Endothelial cell of umbilical vein (primary cell): ENCODE measurements at regions not wholly inside any gene's neighbourhood (a gene's known extent, or its start where the extent isn't known, plus 50 kb on each side); places are given as distances from the start of the nearest gene placed in this dataset.

Experiments used
- BruUV-seq: library from RNA; stranded (reverse); fragments of 400-500 nt; replicated peaks from 2 replicates; lab custom pipeline; 2021; lab: Mats Ljungman, UMichigan
- CTCF ChIA-PET: fragments of 300-600, 350-600 bp; sonication (Branson Sonifier 250); formaldehyde crosslinking; loops from one replicate; lab custom pipeline; 2021; ENCODE audit warnings: antibody characterized with exemption, inconsistent platforms; lab: Charles Lee
- POLR2A ChIA-PET: fragments of 300-600, 350-600 bp; sonication (Branson Sonifier 250); formaldehyde crosslinking; loops from one replicate; lab custom pipeline; 2021; ENCODE audit warnings: antibody characterized with exemption, inconsistent platforms; lab: Charles Lee
- DNase-seq: peaks from one replicate; pipeline ENCODE4 v3.0.0-alpha.2; 2011; ENCODE audit warnings: low read depth, low spot score
- FAIRE-seq: peaks from 2 replicates; lab custom pipeline; 2011; peaks lifted over from hg19 to GRCh38; lab: Jason Lieb, UNC
- H2AFZ ChIP-seq: 2 replicates; pipeline ENCODE4 v1.6.0; 2012; ENCODE audit warnings: low read depth, low read length, control low read depth, inconsistent platforms
- H3K27ac ChIP-seq: 2 replicates; pipeline ENCODE4 v1.5.1; 2011; ENCODE audit warnings: low read depth, mild to moderate bottlenecking, control low read depth, low read length, moderate library complexity; ENCODE audit not compliant: insufficient read depth
- H3K27me3 ChIP-seq, 2 experiments: 2 replicates each; pipeline versions ENCODE4 v1.6.0 to v1.6.1; 2011; ENCODE audit warnings: low read length in 2 of 2, mixed read lengths in 1 of 2; ENCODE audit not compliant: control insufficient read depth in 2 of 2, insufficient read depth in 2 of 2
- H3K36me3 ChIP-seq, 2 experiments: 2 replicates in 1 of 2; 3 replicates in 1 of 2; pipeline ENCODE4 v1.5.1; 2011; ENCODE audit warnings: low read length in 2 of 2, mild to moderate bottlenecking in 1 of 2, moderate library complexity in 1 of 2; ENCODE audit not compliant: control insufficient read depth in 2 of 2, insufficient read depth in 2 of 2; ENCODE audit errors: extremely low read depth in 1 of 2
- H3K4me1 ChIP-seq: 3 replicates; pipeline ENCODE4 v1.5.1; 2011; ENCODE audit warnings: mild to moderate bottlenecking, low read length; ENCODE audit not compliant: control insufficient read depth, insufficient read depth; ENCODE audit errors: extremely low read depth
- H3K4me2 ChIP-seq: 2 replicates; pipeline ENCODE4 v1.6.1; 2011; ENCODE audit warnings: low read length, control low read depth, mixed read lengths; ENCODE audit not compliant: insufficient read depth
- H3K4me3 ChIP-seq, 3 experiments: fragments of 200-600 bp in 1 of 3; sonication (generic), shearing (Covaris generic) in 1 of 3; replicated peaks in 1 of 3; 2 replicates each; pipeline ENCODE4 v1.5.1; 2011 to 2016; ENCODE audit warnings: control low read depth in 3 of 3, low read length in 3 of 3, mild to moderate bottlenecking in 2 of 3, inconsistent platforms in 1 of 3, low read depth in 1 of 3, moderate library complexity in 1 of 3; ENCODE audit not compliant: insufficient read depth in 1 of 3
- H3K79me2 ChIP-seq: 2 replicates; pipeline ENCODE4 v1.6.0; 2012; ENCODE audit warnings: low read length, inconsistent platforms; ENCODE audit not compliant: control insufficient read depth, insufficient read depth
- H3K9ac ChIP-seq: replicated peaks from 2 replicates; pipeline ENCODE3; 2011; ENCODE audit warnings: low read length, control low read depth; ENCODE audit not compliant: insufficient read depth; ENCODE audit errors: extremely low read depth
- H3K9me1 ChIP-seq: replicated peaks from 3 replicates; pipeline ENCODE4 v1.6.0; 2011; ENCODE audit warnings: mild to moderate bottlenecking, low read length; ENCODE audit not compliant: control insufficient read depth, insufficient read depth; ENCODE audit errors: extremely low read depth
- H3K9me3 ChIP-seq: replicated peaks from 2 replicates; pipeline ENCODE4 v1.5.1; 2012; ENCODE audit warnings: low read length, inconsistent platforms; ENCODE audit not compliant: control insufficient read depth, insufficient read depth
- H4K20me1 ChIP-seq: replicated peaks from 2 replicates; pipeline ENCODE3; 2011; ENCODE audit warnings: mild to moderate bottlenecking, low read length; ENCODE audit not compliant: control insufficient read depth, insufficient read depth; ENCODE audit errors: extremely low read depth
- CTCF ChIP-seq, 2 donors: IDR thresholded peaks; 1 replicate in 1 of 2; 2 replicates in 1 of 2; pipeline ENCODE4 v1.5.1; 2011; ENCODE audit warnings: low read length in 2 of 2, mild to moderate bottlenecking in 2 of 2, moderate library complexity in 2 of 2, control low read depth in 1 of 2, inconsistent platforms in 1 of 2, low read depth in 1 of 2; ENCODE audit not compliant: insufficient read depth in 1 of 2; ENCODE audit errors: extremely low read depth in 1 of 2
- EZH2 ChIP-seq: IDR thresholded peaks from 2 replicates; pipeline ENCODE4 v1.6.1; 2012; ENCODE audit warnings: borderline replicate concordance, low read depth, mild to moderate bottlenecking, moderate library complexity, low read length, inconsistent platforms; ENCODE audit not compliant: severe bottlenecking
- FOS ChIP-seq: IDR thresholded peaks from 2 replicates; pipeline ENCODE4 v1.6.1; 2011; ENCODE audit warnings: mild to moderate bottlenecking, low read length, moderate library complexity, borderline replicate concordance; ENCODE audit not compliant: insufficient read depth
- GATA2 ChIP-seq: IDR thresholded peaks from 2 replicates; pipeline ENCODE4 v1.7.0; 2011; ENCODE audit warnings: low read depth, mild to moderate bottlenecking, moderate library complexity, mixed read lengths, low read length; ENCODE audit not compliant: insufficient read length, insufficient read depth
- JUN ChIP-seq: IDR thresholded peaks from 2 replicates; pipeline ENCODE4 v1.6.1; 2011; ENCODE audit warnings: borderline replicate concordance, low read depth; ENCODE audit not compliant: insufficient read length, insufficient read depth
- MAX ChIP-seq: IDR thresholded peaks from 2 replicates; pipeline ENCODE4 v1.6.1; 2011; ENCODE audit not compliant: insufficient read depth, insufficient read length
- MYC ChIP-seq: IDR thresholded peaks from one replicate; pipeline ENCODE4 v1.6.1; 2011; ENCODE audit warnings: mild to moderate bottlenecking, low read depth, low read length
- POLR2A ChIP-seq: IDR thresholded peaks from 2 replicates; pipeline ENCODE4 v1.6.1; 2012; ENCODE audit warnings: low read depth, mild to moderate bottlenecking, control low read depth, low read length
- POLR2AphosphoS5 ChIP-seq: IDR thresholded peaks from 2 replicates; pipeline ENCODE4 v1.6.1; 2012; ENCODE audit warnings: low read depth, mild to moderate bottlenecking, control low read depth, low read length, moderate library complexity; ENCODE audit not compliant: insufficient read depth
- dilution Hi-C: fragments of 300-500 bp; cut with MboI; formaldehyde crosslinking; loops from one replicate; pipeline ENCODE4 v1.15.0; 2019; ENCODE audit warnings: low sequenced_read_pairs; ENCODE audit not compliant: extremely low pct_ligation_motif_present
- intact Hi-C: fragments of 100-400 bp; cut with micrococcal nuclease; formaldehyde crosslinking; loops from one replicate; pipeline ENCODE4 v1.10.0; 2022

- FAIRE-seq: no peak
Measured at GRCh38 chr9:21695874-21696341, 106.5 kb upstream of the MTAP start.

More at GRCh38 chr9:21695874-21696341, 106.5 kb upstream of the MTAP start:
- no peak for DNase-seq
- H3K79me2 ChIP-seq: no peaks in the 10 kb centered on the region
- TF ChIP-seq POLR2AphosphoS5: no peak
- no peak for TF ChIP-seq MAX
- no peak for TF ChIP-seq POLR2A
- no peak for TF ChIP-seq GATA2
- TF ChIP-seq CTCF (IDR thresholded peaks at IDR 0.05; ENCODE audit: extremely low read depth in 1 of 2, insufficient read depth in 1 of 2, low read depth in 1 of 2, low read length in 2 of 2): no peak
- no peak for TF ChIP-seq JUN
- no peak for TF ChIP-seq FOS
- no peak for TF ChIP-seq MYC
- TF ChIP-seq EZH2: no peak
- POLR2A ChIA-PET: no interaction called here
- no peaks in the 10 kb centered on the region for H3K9me3 ChIP-seq
- CTCF ChIA-PET: interaction anchor here (1.2 kb wide), 1 partner anchor 13 kb away, joined by 3 read pairs; no protein-coding TSS in a partner anchor
- no peak overlapping the region for H3K4me3 ChIP-seq
- H3K9me1 ChIP-seq: no peaks in the 10 kb centered on the region
- H3K27me3 ChIP-seq: no peaks in the 10 kb centered on the region
- BruUV-seq: no TSS peak
- H3K36me3 ChIP-seq: no peaks in the 10 kb centered on the region
- H3K4me1 ChIP-seq: no peaks in the 10 kb centered on the region
- no peak overlapping the region for H3K27ac ChIP-seq
- H3K9ac ChIP-seq: no peak overlapping the region
- dilution Hi-C loops: no loop called here
- H2AFZ ChIP-seq: no peak overlapping the region
- H4K20me1 ChIP-seq: no peaks in the 10 kb centered on the region
- intact Hi-C loops: no loop called here
- H3K4me2 ChIP-seq: no peak overlapping the region
